Kidney (tissue), 13 donors: ENCODE measurements at regions not wholly inside any gene's neighbourhood (a gene's known extent, or its start where the extent isn't known, plus 50 kb on each side); places are given as distances from the start of the nearest gene placed in this dataset.

Experiments used
- DNase-seq, 5 donors: peaks; one replicate each; pipeline ENCODE4 v3.0.0-alpha.2; 2013 to 2020
- FAIRE-seq: peaks from 2 replicates; lab custom pipeline; 2012; peaks lifted over from hg19 to GRCh38; lab: Jason Lieb, UNC
- H3K27ac ChIP-seq, 2 donors: one replicate each; pipeline ENCODE4 v1.7.0; 2013; ENCODE audit warnings: low read depth in 2 of 2, low read length in 2 of 2, inconsistent platforms in 1 of 2
- H3K27me3 ChIP-seq: one replicate; pipeline ENCODE4 v1.7.1; 2013; ENCODE audit warnings: low read length, inconsistent platforms; ENCODE audit not compliant: control insufficient read depth, insufficient read depth
- H3K36me3 ChIP-seq, 3 donors: one replicate each; pipeline versions ENCODE4 v1.7.0 to v1.7.1; 2013; ENCODE audit warnings: low read length in 3 of 3, control low read depth in 1 of 3, inconsistent platforms in 1 of 3; ENCODE audit not compliant: insufficient read depth in 3 of 3, control insufficient read depth in 2 of 3
- H3K4me1 ChIP-seq, 3 donors: one replicate each; pipeline versions ENCODE4 v1.7.0 to v1.7.1; 2013; ENCODE audit warnings: low read length in 3 of 3, inconsistent platforms in 1 of 3, low read depth in 1 of 3; ENCODE audit not compliant: control insufficient read depth in 2 of 3, insufficient read depth in 2 of 3
- H3K4me3 ChIP-seq, 3 donors: one replicate each; pipeline versions ENCODE4 v1.7.0 to v1.8.1; 2013; ENCODE audit warnings: low read length in 3 of 3, control low read depth in 1 of 3, inconsistent platforms in 1 of 3
- H3K9ac ChIP-seq, 3 donors: one replicate each; pipeline versions ENCODE4 v1.7.0 to v1.7.1; 2013; ENCODE audit warnings: low read length in 3 of 3, control low read depth in 1 of 3, inconsistent platforms in 1 of 3
- H3K9me3 ChIP-seq, 3 donors: one replicate each; pipeline versions ENCODE4 v1.7.0 to v1.7.1; 2013; ENCODE audit warnings: low read length in 3 of 3, control low read depth in 1 of 3, inconsistent platforms in 1 of 3; ENCODE audit not compliant: control insufficient read depth in 2 of 3, insufficient read depth in 1 of 3
- intact Hi-C: fragments of 100-400 bp; cut with DNase I; formaldehyde crosslinking; loops from one replicate; pipeline ENCODE4 v1.11.1; 2022
- TF ChIP-seq, protein P1 (sequence below): IDR thresholded peaks from 3 replicates; pipeline ENCODE4 v1.5.1; 2012; ENCODE audit warnings: mild to moderate bottlenecking, moderate library complexity, borderline replicate concordance; ENCODE audit not compliant: insufficient read depth; ENCODE audit errors: extremely low read depth
- donor health status: control.
- donor health status: control.
- donor health status: control.
- donor health status: control.
- donor health status: control.
- donor health status: DM: yes; HTN: yes; CAD: no.
- donor health status: Normal renal cell carcinoma (clear cell type).

DNA sequence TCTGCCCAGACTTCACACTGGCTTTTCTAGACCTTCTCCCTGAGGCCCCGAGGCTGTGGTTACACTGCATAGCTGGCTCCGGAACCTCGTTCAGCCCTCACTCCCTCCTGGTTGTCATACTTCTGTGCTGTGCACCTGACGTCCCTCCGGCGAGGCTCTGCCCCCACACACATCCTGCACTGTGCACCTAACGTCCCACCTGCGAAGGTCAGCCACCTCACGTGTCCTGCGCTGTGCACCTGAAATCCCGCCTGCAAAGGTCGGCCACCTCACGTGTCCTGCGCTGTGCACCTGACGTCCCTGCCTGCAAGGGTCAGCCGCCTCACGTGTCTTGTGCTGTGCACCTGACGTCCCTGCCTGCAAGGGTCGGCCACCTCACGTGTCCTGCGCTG is 111.0 kb upstream of the FRMD1 start:
- Histone ChIP-seq H3K4me1 (peaks cover 0 to 3% (median 0%) of the 10 kb centered on the region in 3 donors), H3K9ac (no peak overlapping the region), H3K27ac (no peak overlapping the region), H3K36me3 (no peaks in the 10 kb centered on the region), H3K9me3 (no peaks in the 10 kb centered on the region), H3K4me3 (no peak overlapping the region), H3K27me3 (no peaks in the 10 kb centered on the region)
- FAIRE-seq (no peak), DNase-seq (peak in 3 of 5 donors; percentile 1 to 60 (median 27))
- intact Hi-C loops = no loop called here
- TF ChIP-seq, protein P1, sequence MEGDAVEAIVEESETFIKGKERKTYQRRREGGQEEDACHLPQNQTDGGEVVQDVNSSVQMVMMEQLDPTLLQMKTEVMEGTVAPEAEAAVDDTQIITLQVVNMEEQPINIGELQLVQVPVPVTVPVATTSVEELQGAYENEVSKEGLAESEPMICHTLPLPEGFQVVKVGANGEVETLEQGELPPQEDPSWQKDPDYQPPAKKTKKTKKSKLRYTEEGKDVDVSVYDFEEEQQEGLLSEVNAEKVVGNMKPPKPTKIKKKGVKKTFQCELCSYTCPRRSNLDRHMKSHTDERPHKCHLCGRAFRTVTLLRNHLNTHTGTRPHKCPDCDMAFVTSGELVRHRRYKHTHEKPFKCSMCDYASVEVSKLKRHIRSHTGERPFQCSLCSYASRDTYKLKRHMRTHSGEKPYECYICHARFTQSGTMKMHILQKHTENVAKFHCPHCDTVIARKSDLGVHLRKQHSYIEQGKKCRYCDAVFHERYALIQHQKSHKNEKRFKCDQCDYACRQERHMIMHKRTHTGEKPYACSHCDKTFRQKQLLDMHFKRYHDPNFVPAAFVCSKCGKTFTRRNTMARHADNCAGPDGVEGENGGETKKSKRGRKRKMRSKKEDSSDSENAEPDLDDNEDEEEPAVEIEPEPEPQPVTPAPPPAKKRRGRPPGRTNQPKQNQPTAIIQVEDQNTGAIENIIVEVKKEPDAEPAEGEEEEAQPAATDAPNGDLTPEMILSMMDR = no peak

DNA sequence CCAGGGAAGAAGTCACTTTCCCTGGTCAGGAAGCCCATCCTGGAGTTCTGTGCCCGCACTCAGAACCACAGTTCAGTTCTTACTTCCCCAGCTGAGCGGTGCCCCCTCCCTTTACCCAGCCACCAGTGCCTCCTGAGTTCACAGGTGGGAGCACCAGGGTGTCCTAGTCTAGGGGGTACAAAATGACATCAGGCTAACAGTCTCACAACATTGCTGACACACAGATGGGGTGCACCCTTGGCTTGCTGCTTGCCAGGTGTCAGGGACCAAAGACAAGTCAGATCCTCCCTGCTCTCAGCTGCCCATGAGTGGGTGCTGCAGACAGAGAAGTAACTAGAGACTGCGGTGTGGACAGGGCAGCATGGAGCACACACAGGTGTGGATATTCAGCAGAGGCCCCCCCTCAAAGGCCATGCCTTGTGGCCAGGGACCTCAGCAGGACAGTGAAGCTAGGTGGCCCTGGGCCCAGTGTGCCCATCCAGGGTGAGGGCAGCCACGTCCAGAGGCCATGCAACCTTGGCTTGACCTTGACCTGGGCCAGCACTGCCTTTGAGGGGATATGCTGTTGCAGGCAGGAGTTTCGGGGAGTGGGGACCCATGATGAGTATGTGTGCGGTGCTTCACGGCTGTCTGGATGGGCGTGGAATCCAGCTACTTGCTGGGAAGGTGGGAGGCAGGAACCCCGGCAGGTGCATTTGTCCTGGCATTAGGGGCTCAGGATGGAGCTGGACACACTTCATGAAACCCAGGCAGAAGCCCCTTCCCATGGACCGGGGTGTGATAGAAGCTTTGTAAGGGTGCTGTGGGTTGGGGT is 110.4 kb upstream of the FRMD1 start:
- H3K4me1 ChIP-seq = no peaks in the 10 kb centered on the region
- H3K9me3 ChIP-seq = no peaks in the 10 kb centered on the region
- no peaks in the 10 kb centered on the region for H3K27me3 ChIP-seq
- no peaks in the 10 kb centered on the region for H3K36me3 ChIP-seq
- intact Hi-C loops = no loop called here
- peak in 3 of 5 donors; percentile 6 to 46 (median 32) for DNase-seq
- no peak overlapping the region for H3K27ac ChIP-seq
- H3K9ac ChIP-seq = no peak overlapping the region
- H3K4me3 ChIP-seq = no peak overlapping the region
- TF ChIP-seq, protein P1 = no peak
- FAIRE-seq = no peak

GRCh38 chr6:168188369-168189199 is 109.6 kb upstream of the FRMD1 start:
- Histone ChIP-seq H3K9me3 (no peaks in the 10 kb centered on the region), H3K27me3 (no peaks in the 10 kb centered on the region), H3K9ac (no peak overlapping the region), H3K27ac (no peak overlapping the region), H3K4me3 (no peak overlapping the region), H3K4me1 (no peaks in the 10 kb centered on the region), H3K36me3 (no peaks in the 10 kb centered on the region)
- TF ChIP-seq, protein P1 = no peak
- FAIRE-seq (no peak), DNase-seq (peak in 2 of 5 donors; percentile 6 to 32)
- intact Hi-C loops = no loop called here
